ENCODE measurements at regions not wholly inside any gene's neighbourhood (a gene's known extent, or its start where the extent isn't known, plus 50 kb on each side); places are given as distances from the start of the nearest gene placed in this dataset.

DNA sequence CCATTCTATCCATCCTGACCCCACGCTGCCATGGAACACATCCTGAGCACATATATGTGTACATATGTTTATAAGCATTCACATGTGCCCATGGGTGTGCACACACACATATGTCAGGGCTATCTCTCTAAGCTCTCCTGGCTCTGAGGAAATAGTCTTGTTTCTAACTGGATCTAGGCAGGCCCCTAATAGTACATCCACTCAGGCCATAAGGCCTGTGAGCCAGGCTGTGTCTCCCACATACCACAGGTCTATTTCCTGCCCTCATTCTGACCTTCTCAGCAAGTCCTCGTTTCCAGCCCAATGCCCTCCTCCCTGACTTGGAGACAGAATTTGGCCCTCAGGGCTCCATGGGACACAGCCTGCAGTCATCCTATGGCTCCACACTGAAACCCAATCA is 284.8 kb upstream of the CTNNB1 start:
- TF ChIP-seq EZH2 (IDR thresholded peaks at IDR 0.05; ENCODE audit: insufficient read depth, poor library complexity, severe bottlenecking) (no peak), EZH2phosphoT487 (IDR thresholded peaks at IDR 0.05; ENCODE audit: insufficient read depth, low read depth) (no peak)
